ENCODE measurements at regions not wholly inside any gene's neighbourhood (a gene's known extent, or its start where the extent isn't known, plus 50 kb on each side); places are given as distances from the start of the nearest gene placed in this dataset.

DNA sequence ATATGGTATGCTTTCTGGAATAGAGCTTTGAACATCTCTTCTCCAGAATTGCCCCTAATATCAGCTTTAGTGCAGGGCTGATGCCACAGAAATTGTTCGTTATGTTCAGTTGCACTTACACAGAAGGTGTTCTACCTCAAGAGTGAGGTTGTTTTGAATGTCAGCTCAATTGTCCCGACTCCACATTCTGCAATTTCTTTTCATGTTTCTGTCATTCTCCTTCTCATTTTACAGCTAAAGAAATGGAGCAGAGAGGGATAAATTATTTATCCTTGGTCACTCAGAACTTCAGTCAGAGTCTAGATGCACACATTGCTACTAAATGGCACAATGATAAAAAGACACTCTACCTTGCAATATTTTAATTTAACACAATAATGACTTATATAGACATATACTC lies 137.0 kb upstream of the CCN2 start:
- TF ChIP-seq, protein P1, sequence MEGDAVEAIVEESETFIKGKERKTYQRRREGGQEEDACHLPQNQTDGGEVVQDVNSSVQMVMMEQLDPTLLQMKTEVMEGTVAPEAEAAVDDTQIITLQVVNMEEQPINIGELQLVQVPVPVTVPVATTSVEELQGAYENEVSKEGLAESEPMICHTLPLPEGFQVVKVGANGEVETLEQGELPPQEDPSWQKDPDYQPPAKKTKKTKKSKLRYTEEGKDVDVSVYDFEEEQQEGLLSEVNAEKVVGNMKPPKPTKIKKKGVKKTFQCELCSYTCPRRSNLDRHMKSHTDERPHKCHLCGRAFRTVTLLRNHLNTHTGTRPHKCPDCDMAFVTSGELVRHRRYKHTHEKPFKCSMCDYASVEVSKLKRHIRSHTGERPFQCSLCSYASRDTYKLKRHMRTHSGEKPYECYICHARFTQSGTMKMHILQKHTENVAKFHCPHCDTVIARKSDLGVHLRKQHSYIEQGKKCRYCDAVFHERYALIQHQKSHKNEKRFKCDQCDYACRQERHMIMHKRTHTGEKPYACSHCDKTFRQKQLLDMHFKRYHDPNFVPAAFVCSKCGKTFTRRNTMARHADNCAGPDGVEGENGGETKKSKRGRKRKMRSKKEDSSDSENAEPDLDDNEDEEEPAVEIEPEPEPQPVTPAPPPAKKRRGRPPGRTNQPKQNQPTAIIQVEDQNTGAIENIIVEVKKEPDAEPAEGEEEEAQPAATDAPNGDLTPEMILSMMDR (IDR thresholded peaks at IDR 0.05; ENCODE audit: insufficient read depth, low read length, poor library complexity, severe bottlenecking) = no peak

DNA sequence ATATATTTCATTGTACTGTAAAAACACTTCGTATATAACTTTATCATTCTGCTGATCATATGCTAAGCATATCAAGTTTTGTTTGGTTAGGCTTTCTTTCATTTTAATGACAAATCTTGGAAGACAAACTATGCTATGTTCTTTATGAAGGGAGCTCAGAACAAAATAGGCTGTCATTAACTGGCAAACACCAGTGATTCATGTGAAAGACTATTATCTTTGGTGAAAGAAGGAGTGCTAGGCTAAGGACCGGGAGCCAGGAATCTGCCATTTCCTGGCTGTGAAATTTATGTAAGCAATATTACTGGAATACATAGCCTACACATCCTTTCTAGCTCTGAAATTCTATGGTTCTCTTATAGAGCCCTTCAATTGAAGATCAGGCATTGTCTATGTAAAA lies 136.2 kb upstream of the CCN2 start:
- no peaks in the 10 kb centered on the region for H3K27me3 ChIP-seq (ENCODE audit: control insufficient read depth, insufficient read depth, low read length)
- H3K36me3 ChIP-seq (ENCODE audit: control insufficient read depth, insufficient read depth, low read length) = no peaks in the 10 kb centered on the region
- TF ChIP-seq, protein P1 (IDR thresholded peaks at IDR 0.05; ENCODE audit: insufficient read depth, low read length, poor library complexity, severe bottlenecking) = no peak
- H3K4me3 ChIP-seq (ENCODE audit: low read depth, low read length) = no peak overlapping the region
- no peak for DNase-seq (ENCODE audit: low read depth)

More for the DNA sequence above, 137.0 kb upstream of the CCN2 start:
- Histone ChIP-seq H3K4me3 (ENCODE audit: low read depth, low read length) (no peak overlapping the region), H3K27me3 (ENCODE audit: control insufficient read depth, insufficient read depth, low read length) (no peaks in the 10 kb centered on the region), H3K36me3 (ENCODE audit: control insufficient read depth, insufficient read depth, low read length) (no peaks in the 10 kb centered on the region)
- no peak for DNase-seq (ENCODE audit: low read depth)

DNA sequence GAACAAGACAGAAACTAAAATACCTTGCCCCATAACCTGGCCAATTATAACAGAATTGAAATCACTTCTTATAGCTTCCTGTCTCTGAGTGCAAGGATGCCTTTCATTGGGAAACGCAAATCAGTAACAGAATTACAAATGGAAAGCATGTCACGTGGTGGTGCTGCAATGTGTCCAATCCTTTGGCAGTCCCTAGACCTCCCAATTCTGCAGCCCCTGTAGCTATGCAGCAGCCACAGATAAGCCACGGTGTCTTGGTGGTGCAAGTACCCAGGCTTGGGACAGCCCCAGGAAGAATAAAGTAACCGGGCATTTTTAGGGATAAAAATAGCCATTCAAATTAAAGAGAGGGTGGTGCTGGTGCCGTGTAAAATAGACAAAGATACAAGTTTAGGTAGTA lies 134.6 kb upstream of the CCN2 start:
- TF ChIP-seq, protein P1 (IDR thresholded peaks at IDR 0.05; ENCODE audit: insufficient read depth, low read length, poor library complexity, severe bottlenecking) = no peak
- Histone ChIP-seq H3K27me3 (ENCODE audit: control insufficient read depth, insufficient read depth, low read length) (no peaks in the 10 kb centered on the region), H3K36me3 (ENCODE audit: control insufficient read depth, insufficient read depth, low read length) (no peaks in the 10 kb centered on the region), H3K4me3 (ENCODE audit: low read depth, low read length) (no peak overlapping the region)
- no peak for DNase-seq (ENCODE audit: low read depth)

DNA sequence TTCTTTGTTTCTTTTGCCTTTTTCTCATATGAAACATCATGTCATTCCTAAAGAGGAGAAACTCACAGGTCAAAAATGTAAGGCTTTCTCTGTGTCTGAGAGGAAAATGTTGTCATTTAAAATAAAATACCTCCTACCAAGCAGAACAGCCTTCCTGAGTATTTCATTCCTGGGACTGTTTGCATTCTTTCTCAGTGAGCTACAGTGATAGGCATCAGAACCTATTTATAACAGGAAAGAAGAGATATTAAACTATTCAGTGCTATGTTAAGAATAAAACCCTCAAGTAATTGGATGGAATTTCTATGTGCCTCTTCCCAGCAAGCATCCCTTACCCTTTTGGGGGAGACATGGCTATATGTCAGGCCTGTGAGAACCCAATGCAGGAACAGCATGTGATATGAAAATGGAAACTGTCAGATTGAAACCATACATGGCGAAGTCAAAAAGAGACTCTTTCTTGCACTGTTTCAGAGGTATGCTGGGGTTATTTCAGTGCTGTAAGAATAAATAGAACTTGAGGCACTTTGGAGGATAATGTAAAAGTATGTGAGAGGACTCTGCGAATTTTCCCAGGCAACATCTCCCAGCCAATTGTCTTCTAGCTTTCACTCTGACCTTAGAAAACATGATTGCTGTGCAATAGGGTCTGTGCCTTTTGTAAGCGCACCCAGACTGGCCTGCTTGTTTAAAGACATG lies 133.8 kb upstream of the CCN2 start:
- Histone ChIP-seq H3K4me3 (ENCODE audit: low read depth, low read length) (no peak overlapping the region), H3K27me3 (ENCODE audit: control insufficient read depth, insufficient read depth, low read length) (no peaks in the 10 kb centered on the region), H3K36me3 (ENCODE audit: control insufficient read depth, insufficient read depth, low read length) (no peaks in the 10 kb centered on the region)
- TF ChIP-seq, protein P1 (IDR thresholded peaks at IDR 0.05; ENCODE audit: insufficient read depth, low read length, poor library complexity, severe bottlenecking) = no peak
- DNase-seq (ENCODE audit: low read depth) = peak; percentile 91

DNA sequence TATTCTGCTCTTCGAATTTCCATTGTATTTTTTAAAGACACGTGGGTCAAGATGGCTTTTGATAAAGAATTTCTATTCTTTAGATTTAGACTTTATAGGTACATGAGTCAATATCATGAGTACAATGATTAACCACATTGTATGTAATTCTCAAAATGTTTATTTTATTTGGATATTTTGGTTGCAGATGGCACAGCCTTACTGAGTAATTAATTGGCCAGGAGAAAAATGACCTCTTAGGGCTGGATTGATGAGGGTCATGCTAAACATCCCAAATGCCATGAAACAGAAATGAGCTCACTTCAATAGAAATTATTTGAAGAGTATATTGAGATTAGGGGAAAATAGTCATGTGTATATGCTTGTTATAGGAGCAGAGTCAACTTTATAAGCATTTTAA lies 131.2 kb upstream of the CCN2 start:
- H3K36me3 ChIP-seq (ENCODE audit: control insufficient read depth, insufficient read depth, low read length) = no peaks in the 10 kb centered on the region
- DNase-seq (ENCODE audit: low read depth) = no peak
- H3K4me3 ChIP-seq (ENCODE audit: low read depth, low read length) = no peak overlapping the region
- TF ChIP-seq, protein P1 (IDR thresholded peaks at IDR 0.05; ENCODE audit: insufficient read depth, low read length, poor library complexity, severe bottlenecking) = no peak
- no peaks in the 10 kb centered on the region for H3K27me3 ChIP-seq (ENCODE audit: control insufficient read depth, insufficient read depth, low read length)

DNA sequence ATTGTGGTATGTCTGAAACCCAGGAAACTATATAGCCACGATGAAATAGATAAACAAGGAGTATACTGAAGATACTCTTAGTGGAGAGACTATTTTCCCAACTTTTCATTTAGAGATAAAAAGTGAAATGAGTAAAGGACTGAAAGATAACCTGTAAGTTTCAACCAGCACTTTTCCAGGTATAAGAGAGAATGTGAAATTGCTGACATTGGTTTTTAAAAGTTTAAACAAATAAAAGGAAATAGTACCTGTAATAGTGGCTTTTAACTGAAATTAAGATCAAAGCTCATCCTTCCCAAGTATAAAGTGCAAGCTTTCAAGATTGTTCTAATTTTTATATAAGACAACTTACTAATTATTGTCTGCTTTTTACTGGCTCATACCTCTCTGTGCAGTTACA lies 130.2 kb upstream of the CCN2 start:
- H3K36me3 ChIP-seq (ENCODE audit: control insufficient read depth, insufficient read depth, low read length) = no peaks in the 10 kb centered on the region
- no peak for DNase-seq (ENCODE audit: low read depth)
- H3K4me3 ChIP-seq (ENCODE audit: low read depth, low read length) = no peak overlapping the region
- no peaks in the 10 kb centered on the region for H3K27me3 ChIP-seq (ENCODE audit: control insufficient read depth, insufficient read depth, low read length)
- TF ChIP-seq, protein P1 (IDR thresholded peaks at IDR 0.05; ENCODE audit: insufficient read depth, low read length, poor library complexity, severe bottlenecking) = no peak

Measured in kidney epithelial cell (primary cell).